ENCODE measurements at regions not wholly inside any gene's neighbourhood (a gene's known extent, or its start where the extent isn't known, plus 50 kb on each side); places are given as distances from the start of the nearest gene placed in this dataset.

GRCh38 chr5:174311121-174311520 is 265.6 kb downstream of the NSG2 start:
- no peak for DNase-seq (ENCODE audit: low spot score)

GRCh38 chr5:174311531-174312269 is 266.2 kb downstream of the NSG2 start:
- DNase-seq (ENCODE audit: low spot score), result peak; percentile 48

GRCh38 chr5:174312270-174312617 is 266.7 kb downstream of the NSG2 start:
- DNase-seq (ENCODE audit: low spot score), result no peak

- no peak for DNase-seq (ENCODE audit: low spot score)
Observed at GRCh38 chr5:174312641-174313040, 267.1 kb downstream of the NSG2 start.

GRCh38 chr5:174313615-174314014 is 268.1 kb downstream of the NSG2 start:
- no peak for DNase-seq (ENCODE audit: low spot score)

- DNase-seq (ENCODE audit: low spot score), result no peak
Observed at GRCh38 chr5:174314261-174314660, 268.8 kb downstream of the NSG2 start.

GRCh38 chr5:174315471-174315870 is 270.0 kb downstream of the NSG2 start:
- no peak for DNase-seq (ENCODE audit: low spot score)

GRCh38 chr5:174315871-174316270 is 270.4 kb downstream of the NSG2 start:
- DNase-seq (ENCODE audit: low spot score), result no peak

GRCh38 chr5:174316326-174316725 is 270.8 kb downstream of the NSG2 start:
- no peak for DNase-seq (ENCODE audit: low spot score)

- no peak for DNase-seq (ENCODE audit: low spot score)
Observed at GRCh38 chr5:174317256-174317894, 271.9 kb downstream of the NSG2 start.

GRCh38 chr5:174318578-174318977 is 273.1 kb downstream of the NSG2 start:
- DNase-seq (ENCODE audit: low spot score), result no peak

GRCh38 chr5:174319551-174319950 is 274.0 kb downstream of the NSG2 start:
- no peak for DNase-seq (ENCODE audit: low spot score)

- DNase-seq (ENCODE audit: low spot score), result no peak
Observed at GRCh38 chr5:174320051-174320450, 274.5 kb downstream of the NSG2 start.

GRCh38 chr5:174323878-174324281 is 278.4 kb downstream of the NSG2 start:
- no peak for DNase-seq (ENCODE audit: low spot score)

GRCh38 chr5:174324680-174325079 is 279.2 kb downstream of the NSG2 start:
- no peak for DNase-seq (ENCODE audit: low spot score)

- no peak for DNase-seq (ENCODE audit: low spot score)
Observed at GRCh38 chr5:174325431-174325830, 279.9 kb downstream of the NSG2 start.

- DNase-seq (ENCODE audit: low spot score), result no peak
Observed at GRCh38 chr5:174325961-174326360, 280.5 kb downstream of the NSG2 start.

- DNase-seq (ENCODE audit: low spot score), result no peak
Observed at GRCh38 chr5:174326372-174326771, 280.9 kb downstream of the NSG2 start.

GRCh38 chr5:174327317-174327864 is 281.9 kb downstream of the NSG2 start:
- DNase-seq (ENCODE audit: low spot score), result peak; percentile 61

GRCh38 chr5:174327896-174328295 is 282.4 kb downstream of the NSG2 start:
- DNase-seq (ENCODE audit: low spot score), result no peak

GRCh38 chr5:174328631-174329299 is 283.3 kb downstream of the NSG2 start:
- no peak for DNase-seq (ENCODE audit: low spot score)

- DNase-seq (ENCODE audit: low spot score), result no peak
Observed at GRCh38 chr5:174329738-174330137, 284.2 kb downstream of the NSG2 start.
